ENCODE measurements at regions not wholly inside any gene's neighbourhood (a gene's known extent, or its start where the extent isn't known, plus 50 kb on each side); places are given as distances from the start of the nearest gene placed in this dataset.

DNA sequence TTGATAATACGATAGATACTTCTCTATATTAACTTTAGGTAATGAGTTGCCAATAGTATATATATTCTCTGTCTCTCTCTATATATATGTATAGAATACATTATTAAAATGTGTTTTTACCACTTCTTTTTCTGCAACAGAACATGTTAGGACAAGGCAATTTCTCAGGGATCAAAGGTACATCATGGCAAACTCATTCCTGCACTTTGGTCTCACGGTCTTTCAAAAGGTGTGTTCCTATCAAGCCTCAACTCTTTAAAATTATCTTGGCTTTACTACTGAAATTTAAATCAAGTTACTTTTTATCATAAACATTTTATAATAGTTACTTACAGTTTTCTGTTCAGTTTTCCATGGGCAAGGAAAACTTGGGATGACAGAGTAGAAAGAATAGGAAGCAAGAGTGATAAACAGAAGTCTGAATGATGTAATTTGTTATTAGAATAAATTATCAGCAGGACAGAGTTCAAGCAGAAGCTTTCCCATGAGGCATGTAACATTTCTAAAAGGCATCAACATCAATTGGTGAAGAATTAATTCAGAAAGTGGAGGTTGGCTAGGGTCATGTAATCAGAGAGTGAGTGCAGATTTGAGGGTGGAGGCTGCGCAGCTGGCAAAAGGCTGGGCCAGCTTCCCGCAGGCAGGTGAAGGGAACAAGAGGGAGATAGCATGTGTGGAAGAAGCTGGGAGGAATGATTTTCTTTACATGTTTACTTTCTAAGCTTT, 59.7 kb upstream of the LRAT start:
- no peak for DNase-seq (ENCODE audit: low read depth in 1 of 2, low spot score in 1 of 2)
- CTCF ChIA-PET: interaction anchor here (0.6 kb wide), 1 partner anchor 9 kb away, joined by 4 read pairs; no protein-coding TSS in a partner anchor
- Histone ChIP-seq H3K9me3 (no peaks in the 10 kb centered on the region), H3K4me2 (no peak overlapping the region), H3K4me1 (no peaks in the 10 kb centered on the region), H3K27ac (no peak overlapping the region), H3K4me3 (no peak overlapping the region)
- FAIRE-seq: no peak
- ATAC-seq: no peak
- 62% methylated on average over 4 of the region's 4 CpGs for WGBS (ENCODE audit: missing lambda C conversion rate)
- TF ChIP-seq FOSB (CRISPR knock-in tag; IDR thresholded peaks at IDR 0.05) (no peak), MYC (IDR thresholded peaks at IDR 0.05; ENCODE audit: borderline replicate concordance, low read length) (no peak), RNF2 (IDR thresholded peaks at IDR 0.05; ENCODE audit: borderline replicate concordance, low read depth) (no peak), ZSCAN20 (CRISPR knock-in tag; IDR thresholded peaks at IDR 0.05) (no peak), POLR2A (IDR thresholded peaks at IDR 0.05; ENCODE audit: low read length) (no peak), SMC3 (IDR thresholded peaks at IDR 0.05) (no peak), HOXB5 (CRISPR knock-in tag; IDR thresholded peaks at IDR 0.05) (no peak), ZFP36 (IDR thresholded peaks at IDR 0.05; ENCODE audit: borderline replicate concordance, partially characterized antibody) (no peak), RAD21 (conservative IDR thresholded peaks at IDR 0.05 in 1 of 2, IDR thresholded peaks at IDR 0.05 in 1 of 2) (no peak), TFCP2L1 (CRISPR knock-in tag; IDR thresholded peaks at IDR 0.05) (no peak), ZNF302 (CRISPR knock-in tag; IDR thresholded peaks at IDR 0.05) (no peak), HOXA7 (CRISPR knock-in tag; IDR thresholded peaks at IDR 0.05) (no peak), PHF8 (IDR thresholded peaks at IDR 0.05; ENCODE audit: borderline replicate concordance, low read depth) (no peak), JUN (IDR thresholded peaks at IDR 0.05) (no peak)
- TF ChIP-seq, protein P1, sequence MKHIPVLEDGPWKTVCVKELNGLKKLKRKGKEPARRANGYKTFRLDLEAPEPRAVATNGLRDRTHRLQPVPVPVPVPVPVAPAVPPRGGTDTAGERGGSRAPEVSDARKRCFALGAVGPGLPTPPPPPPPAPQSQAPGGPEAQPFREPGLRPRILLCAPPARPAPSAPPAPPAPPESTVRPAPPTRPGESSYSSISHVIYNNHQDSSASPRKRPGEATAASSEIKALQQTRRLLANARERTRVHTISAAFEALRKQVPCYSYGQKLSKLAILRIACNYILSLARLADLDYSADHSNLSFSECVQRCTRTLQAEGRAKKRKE (CRISPR knock-in tag; IDR thresholded peaks at IDR 0.05; ENCODE audit: low read depth): no peak
- TF ChIP-seq, protein P2, sequence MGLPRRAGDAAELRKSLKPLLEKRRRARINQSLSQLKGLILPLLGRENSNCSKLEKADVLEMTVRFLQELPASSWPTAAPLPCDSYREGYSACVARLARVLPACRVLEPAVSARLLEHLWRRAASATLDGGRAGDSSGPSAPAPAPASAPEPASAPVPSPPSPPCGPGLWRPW (IDR thresholded peaks at IDR 0.05): no peak
- TF ChIP-seq, protein P3, sequence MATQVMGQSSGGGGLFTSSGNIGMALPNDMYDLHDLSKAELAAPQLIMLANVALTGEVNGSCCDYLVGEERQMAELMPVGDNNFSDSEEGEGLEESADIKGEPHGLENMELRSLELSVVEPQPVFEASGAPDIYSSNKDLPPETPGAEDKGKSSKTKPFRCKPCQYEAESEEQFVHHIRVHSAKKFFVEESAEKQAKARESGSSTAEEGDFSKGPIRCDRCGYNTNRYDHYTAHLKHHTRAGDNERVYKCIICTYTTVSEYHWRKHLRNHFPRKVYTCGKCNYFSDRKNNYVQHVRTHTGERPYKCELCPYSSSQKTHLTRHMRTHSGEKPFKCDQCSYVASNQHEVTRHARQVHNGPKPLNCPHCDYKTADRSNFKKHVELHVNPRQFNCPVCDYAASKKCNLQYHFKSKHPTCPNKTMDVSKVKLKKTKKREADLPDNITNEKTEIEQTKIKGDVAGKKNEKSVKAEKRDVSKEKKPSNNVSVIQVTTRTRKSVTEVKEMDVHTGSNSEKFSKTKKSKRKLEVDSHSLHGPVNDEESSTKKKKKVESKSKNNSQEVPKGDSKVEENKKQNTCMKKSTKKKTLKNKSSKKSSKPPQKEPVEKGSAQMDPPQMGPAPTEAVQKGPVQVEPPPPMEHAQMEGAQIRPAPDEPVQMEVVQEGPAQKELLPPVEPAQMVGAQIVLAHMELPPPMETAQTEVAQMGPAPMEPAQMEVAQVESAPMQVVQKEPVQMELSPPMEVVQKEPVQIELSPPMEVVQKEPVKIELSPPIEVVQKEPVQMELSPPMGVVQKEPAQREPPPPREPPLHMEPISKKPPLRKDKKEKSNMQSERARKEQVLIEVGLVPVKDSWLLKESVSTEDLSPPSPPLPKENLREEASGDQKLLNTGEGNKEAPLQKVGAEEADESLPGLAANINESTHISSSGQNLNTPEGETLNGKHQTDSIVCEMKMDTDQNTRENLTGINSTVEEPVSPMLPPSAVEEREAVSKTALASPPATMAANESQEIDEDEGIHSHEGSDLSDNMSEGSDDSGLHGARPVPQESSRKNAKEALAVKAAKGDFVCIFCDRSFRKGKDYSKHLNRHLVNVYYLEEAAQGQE (IDR thresholded peaks at IDR 0.05): no peak
- TF ChIP-seq, protein P4, sequence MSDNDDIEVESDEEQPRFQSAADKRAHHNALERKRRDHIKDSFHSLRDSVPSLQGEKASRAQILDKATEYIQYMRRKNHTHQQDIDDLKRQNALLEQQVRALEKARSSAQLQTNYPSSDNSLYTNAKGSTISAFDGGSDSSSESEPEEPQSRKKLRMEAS (IDR thresholded peaks at IDR 0.05): no peak
- POLR2A ChIA-PET: no interaction called here

DNA sequence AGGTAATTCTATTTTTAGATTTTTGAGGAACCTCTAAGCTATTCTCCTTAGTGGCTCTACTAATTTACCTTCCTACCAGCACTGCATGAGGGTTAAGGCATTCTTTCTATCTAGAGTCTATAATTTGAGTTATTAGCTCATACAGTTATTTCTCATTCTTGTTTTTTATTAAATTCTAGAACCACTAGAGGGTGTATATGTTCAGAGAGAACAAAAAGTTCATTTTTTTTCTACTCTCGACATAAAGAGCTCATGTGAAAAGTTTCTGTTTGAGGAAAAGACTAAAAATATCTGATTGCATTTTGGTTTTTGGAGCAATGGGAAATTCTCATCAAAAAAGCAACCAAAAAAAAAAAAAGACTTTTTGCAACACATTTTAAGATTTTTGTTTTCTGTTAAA, 57.0 kb upstream of the LRAT start:
- TF ChIP-seq, protein P5, sequence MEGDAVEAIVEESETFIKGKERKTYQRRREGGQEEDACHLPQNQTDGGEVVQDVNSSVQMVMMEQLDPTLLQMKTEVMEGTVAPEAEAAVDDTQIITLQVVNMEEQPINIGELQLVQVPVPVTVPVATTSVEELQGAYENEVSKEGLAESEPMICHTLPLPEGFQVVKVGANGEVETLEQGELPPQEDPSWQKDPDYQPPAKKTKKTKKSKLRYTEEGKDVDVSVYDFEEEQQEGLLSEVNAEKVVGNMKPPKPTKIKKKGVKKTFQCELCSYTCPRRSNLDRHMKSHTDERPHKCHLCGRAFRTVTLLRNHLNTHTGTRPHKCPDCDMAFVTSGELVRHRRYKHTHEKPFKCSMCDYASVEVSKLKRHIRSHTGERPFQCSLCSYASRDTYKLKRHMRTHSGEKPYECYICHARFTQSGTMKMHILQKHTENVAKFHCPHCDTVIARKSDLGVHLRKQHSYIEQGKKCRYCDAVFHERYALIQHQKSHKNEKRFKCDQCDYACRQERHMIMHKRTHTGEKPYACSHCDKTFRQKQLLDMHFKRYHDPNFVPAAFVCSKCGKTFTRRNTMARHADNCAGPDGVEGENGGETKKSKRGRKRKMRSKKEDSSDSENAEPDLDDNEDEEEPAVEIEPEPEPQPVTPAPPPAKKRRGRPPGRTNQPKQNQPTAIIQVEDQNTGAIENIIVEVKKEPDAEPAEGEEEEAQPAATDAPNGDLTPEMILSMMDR (IDR thresholded peaks at IDR 0.05): peak; percentile 22; the same call in 1 of the 3 replicates
- TF ChIP-seq JUNB (IDR thresholded peaks at IDR 0.05): no peak
- CTCF ChIA-PET: interaction anchor here (0.7 to 1.1 kb wide), 2 partner anchors 27 to 69 kb away, joined by 3 read pairs; no protein-coding TSS in a partner anchor
- no peak for FAIRE-seq

More for the DNA sequence above, 57.0 kb upstream of the LRAT start:
- H3K4me1 ChIP-seq: no peaks in the 10 kb centered on the region
- peak in 1 of 2 experiments; percentile 1 for DNase-seq (ENCODE audit: low read depth in 1 of 2, low spot score in 1 of 2)
- ATAC-seq: no peak
- no peak overlapping the region for H3K27ac ChIP-seq
- no peaks in the 10 kb centered on the region for H3K9me3 ChIP-seq
- 0% methylated on average over 1 of the region's 1 CpG for WGBS (ENCODE audit: missing lambda C conversion rate)
- H3K4me3 ChIP-seq: no peak overlapping the region
- POLR2A ChIA-PET: no interaction called here
- H3K4me2 ChIP-seq: no peak overlapping the region

Data from A549 (cell line).